ENCODE measurements at regions not wholly inside any gene's neighbourhood (a gene's known extent, or its start where the extent isn't known, plus 50 kb on each side); places are given as distances from the start of the nearest gene placed in this dataset.

GRCh38 chr3:66625505-66626216 is 124.8 kb upstream of the LRIG1 start:
- intact Hi-C loops (cut with DNase I): no loop called here
- H3K4me3 ChIP-seq: no peak overlapping the region
- WGBS, 4 donors: 63 to 75% (median 66%) methylated on average over 5 of the region's 5 CpGs
- no peaks in the 10 kb centered on the region for H3K36me3 ChIP-seq (replicated peaks in 1 of 2)
- no peak for DNase-seq
- H3K27me3 ChIP-seq: no peaks in the 10 kb centered on the region
- no peaks in the 10 kb centered on the region for H3K9me3 ChIP-seq (replicated peaks in 1 of 3)
- no peaks in the 10 kb centered on the region for H3K4me1 ChIP-seq (replicated peaks in 1 of 2)
- TF ChIP-seq CTCF (IDR thresholded peaks at IDR 0.05): no peak
- no peak for TF ChIP-seq POLR2A (IDR thresholded peaks at IDR 0.05)
- H3K27ac ChIP-seq: no peak overlapping the region

GRCh38 chr3:66629150-66629981 is 128.5 kb upstream of the LRIG1 start:
- WGBS, 4 donors: 72 to 76% (median 74%) methylated on average over 8 of the region's 8 CpGs
- no peak for TF ChIP-seq POLR2A (IDR thresholded peaks at IDR 0.05)
- no peak for TF ChIP-seq CTCF (IDR thresholded peaks at IDR 0.05)
- Histone ChIP-seq H3K27ac (no peak overlapping the region), H3K4me1 (replicated peaks in 1 of 2) (no peaks in the 10 kb centered on the region), H3K27me3 (no peaks in the 10 kb centered on the region), H3K4me3 (no peak overlapping the region), H3K9me3 (replicated peaks in 1 of 3) (no peaks in the 10 kb centered on the region), H3K36me3 (replicated peaks in 1 of 2) (no peaks in the 10 kb centered on the region)
- intact Hi-C loops (cut with DNase I): no loop called here
- DNase-seq: no peak

DNA sequence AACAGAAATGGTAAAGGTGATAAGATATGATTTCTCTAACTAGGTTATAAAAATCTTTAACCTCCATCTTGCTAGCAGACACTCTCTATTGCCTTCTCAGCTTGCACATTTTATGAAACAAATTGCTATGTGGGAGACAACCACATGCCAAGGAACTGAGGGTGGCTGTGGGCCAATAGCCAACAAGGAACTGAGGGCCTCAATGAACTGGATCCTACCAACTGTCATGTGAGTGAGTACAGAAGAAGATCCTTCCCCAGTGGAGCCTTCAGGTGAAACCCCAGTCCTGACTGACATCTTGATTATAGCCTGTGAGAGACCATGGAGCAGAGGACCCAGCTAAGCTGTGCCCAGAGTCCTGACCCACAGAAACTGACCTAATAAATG is 129.2 kb upstream of the LRIG1 start:
- no peak for DNase-seq
- TF ChIP-seq CTCF (IDR thresholded peaks at IDR 0.05): no peak
- no peak for TF ChIP-seq POLR2A (IDR thresholded peaks at IDR 0.05)
- Histone ChIP-seq H3K27me3 (no peaks in the 10 kb centered on the region), H3K9me3 (replicated peaks in 1 of 3) (no peaks in the 10 kb centered on the region), H3K27ac (no peak overlapping the region), H3K36me3 (replicated peaks in 1 of 2) (no peaks in the 10 kb centered on the region), H3K4me1 (replicated peaks in 1 of 2) (no peaks in the 10 kb centered on the region), H3K4me3 (no peak overlapping the region)
- intact Hi-C loops (cut with DNase I): no loop called here

DNA sequence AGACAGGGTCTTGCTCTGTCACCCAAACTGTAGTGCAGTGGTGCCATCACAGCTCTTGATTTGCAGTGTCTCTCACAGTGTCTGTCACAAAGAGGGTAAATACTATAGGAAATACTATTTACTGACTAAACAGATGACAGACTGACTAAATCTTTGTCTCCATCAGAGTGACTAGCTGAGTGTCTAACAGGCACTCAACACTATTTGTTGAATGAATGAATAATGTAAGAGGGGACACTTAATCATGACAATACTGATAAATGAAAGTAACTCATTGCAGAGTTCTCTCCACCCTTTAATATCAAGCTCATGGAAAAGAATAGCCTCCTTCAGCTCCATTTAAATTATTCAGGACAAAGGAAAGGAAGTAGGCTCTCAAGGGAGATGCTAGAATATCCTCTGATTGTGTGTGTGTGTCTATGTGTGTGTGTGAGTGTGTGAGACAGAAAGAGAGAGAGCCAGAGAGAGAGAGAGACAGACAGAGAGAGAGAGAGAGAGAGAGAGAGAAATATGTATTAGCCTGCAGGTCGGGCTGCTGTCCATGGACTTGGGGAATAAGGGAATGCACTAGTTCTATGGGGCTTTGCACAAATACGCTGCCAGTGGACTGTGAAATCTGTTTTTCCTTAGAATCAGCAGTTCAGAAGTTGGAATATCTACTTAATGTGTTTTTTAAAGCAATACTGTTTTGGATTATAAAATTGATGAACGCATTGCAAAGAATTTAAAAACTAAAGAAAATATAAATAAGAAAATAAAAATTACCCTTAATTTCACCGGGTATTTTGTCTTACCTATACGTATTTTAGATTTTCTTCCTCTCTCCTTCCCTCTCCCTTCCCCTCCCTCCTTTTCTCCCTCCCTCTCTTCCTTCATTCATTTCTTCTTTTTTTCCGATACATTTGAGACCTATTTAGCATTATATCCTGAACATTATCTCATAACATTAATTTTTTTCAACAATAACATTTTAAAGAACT is 132.9 kb upstream of the LRIG1 start:
- Histone ChIP-seq H3K27me3 (no peaks in the 10 kb centered on the region), H3K4me1 (replicated peaks in 1 of 2) (no peaks in the 10 kb centered on the region), H3K27ac (no peak overlapping the region), H3K36me3 (replicated peaks in 1 of 2) (no peaks in the 10 kb centered on the region), H3K4me3 (no peak overlapping the region), H3K9me3 (replicated peaks in 1 of 3) (no peaks in the 10 kb centered on the region)
- intact Hi-C loops (cut with DNase I): no loop called here
- 71 to 83% (median 77%) methylated on average over 6 of the region's 6 CpGs for WGBS, 4 donors
- no peak for DNase-seq
- no peak for TF ChIP-seq CTCF (IDR thresholded peaks at IDR 0.05)
- TF ChIP-seq POLR2A (IDR thresholded peaks at IDR 0.05): no peak

Data from adrenal gland (tissue), 9 donors.